NCI-H2227 treated with DMSO at 0.1 percent for 48 hours (cell line): ENCODE measurements at regions not wholly inside any gene's neighbourhood (a gene's known extent, or its start where the extent isn't known, plus 50 kb on each side); places are given as distances from the start of the nearest gene placed in this dataset.
"Not testable (repeated sequence)": the region's sequence is repeated elsewhere in the genome, so short reads cannot be mapped to it uniquely, and the experiment has no call there.

Source experiments
- DNase-seq: peaks from one replicate; lab custom pipeline; 2025; lab: John Stamatoyannopoulos, UW

GRCh38 chr11:90542092-90542491 lies 319.2 kb upstream of the CHORDC1 start:
- DNase-seq, result no peak

GRCh38 chr11:90536301-90536700 lies 313.5 kb upstream of the CHORDC1 start:
- DNase-seq, result no peak

GRCh38 chr11:90532125-90532524 lies 309.3 kb upstream of the CHORDC1 start:
- no peak for DNase-seq

- no peak for DNase-seq
Observed at GRCh38 chr11:90531001-90531400, 308.2 kb upstream of the CHORDC1 start.

GRCh38 chr11:90525962-90526361 lies 303.1 kb upstream of the CHORDC1 start:
- no peak for DNase-seq

GRCh38 chr11:90512846-90513245 lies 290.0 kb upstream of the CHORDC1 start:
- DNase-seq, result no peak

- no peak for DNase-seq
Observed at GRCh38 chr11:90510839-90511238, 288.0 kb upstream of the CHORDC1 start.

GRCh38 chr11:90500922-90501568 lies 278.2 kb upstream of the CHORDC1 start:
- no peak for DNase-seq

GRCh38 chr11:90496722-90497121 lies 273.9 kb upstream of the CHORDC1 start:
- no peak for DNase-seq

- DNase-seq, result no peak
Observed at GRCh38 chr11:90493379-90493778, 270.5 kb upstream of the CHORDC1 start.

GRCh38 chr11:90491466-90491865 lies 268.6 kb upstream of the CHORDC1 start:
- no peak for DNase-seq

- no peak for DNase-seq
Observed at GRCh38 chr11:90476442-90477007, 253.7 kb upstream of the CHORDC1 start.

- no peak for DNase-seq
Observed at GRCh38 chr11:90468923-90469322, 246.1 kb upstream of the CHORDC1 start.

- no peak for DNase-seq
Observed at GRCh38 chr11:90465553-90465952, 242.7 kb upstream of the CHORDC1 start.

- DNase-seq, result not testable (repeated sequence)
Observed at GRCh38 chr11:90455347-90455920, 232.6 kb upstream of the CHORDC1 start.

- no peak for DNase-seq
Observed at GRCh38 chr11:90453525-90453924, 230.7 kb upstream of the CHORDC1 start.

- DNase-seq, result no peak
Observed at GRCh38 chr11:90449606-90450005, 226.8 kb upstream of the CHORDC1 start.

- no peak for DNase-seq
Observed at GRCh38 chr11:90448256-90448655, 225.4 kb upstream of the CHORDC1 start.

- no peak for DNase-seq
Observed at GRCh38 chr11:90447618-90448017, 224.8 kb upstream of the CHORDC1 start.

- no peak for DNase-seq
Observed at GRCh38 chr11:90446207-90446606, 223.4 kb upstream of the CHORDC1 start.

GRCh38 chr11:90438069-90438468 lies 215.2 kb upstream of the CHORDC1 start:
- DNase-seq, result no peak

- no peak for DNase-seq
Observed at GRCh38 chr11:90434858-90435257, 212.0 kb upstream of the CHORDC1 start.

GRCh38 chr11:90428836-90429235 lies 206.0 kb upstream of the CHORDC1 start:
- no peak for DNase-seq

- no peak for DNase-seq
Observed at GRCh38 chr11:90426442-90426841, 203.6 kb upstream of the CHORDC1 start.
